Fibroblast of lung (primary cell): ENCODE measurements at regions not wholly inside any gene's neighbourhood (a gene's known extent, or its start where the extent isn't known, plus 50 kb on each side); places are given as distances from the start of the nearest gene placed in this dataset.
A peak's percentile ranks its signal among the peaks of the same experiment; 100 is the strongest.

Experiments used
- DNase-seq, 2 donors: peaks; one replicate each; pipeline versions ENCODE4 v3.0.0 to v3.0.0-alpha.2; 2010; ENCODE audit warnings: low read depth in 2 of 2
- H2AFZ ChIP-seq: 2 replicates; pipeline ENCODE4 v1.5.1; 2012; ENCODE audit warnings: low read length, control low read depth, inconsistent platforms
- H3K27ac ChIP-seq: 2 replicates; pipeline ENCODE4 v1.5.1; 2011; ENCODE audit warnings: low read length, control low read depth; ENCODE audit not compliant: insufficient read depth
- H3K27me3 ChIP-seq: 2 replicates; pipeline ENCODE4 v1.5.1; 2011; ENCODE audit warnings: mild to moderate bottlenecking, low read length; ENCODE audit not compliant: control insufficient read depth, insufficient read depth
- H3K36me3 ChIP-seq: 2 replicates; pipeline ENCODE4 v1.5.1; 2011; ENCODE audit warnings: low read length; ENCODE audit not compliant: control insufficient read depth, insufficient read depth
- H3K4me1 ChIP-seq: 2 replicates; pipeline ENCODE4 v1.5.1; 2011; ENCODE audit warnings: low read length; ENCODE audit not compliant: control insufficient read depth, insufficient read depth; ENCODE audit errors: extremely low read depth
- H3K4me2 ChIP-seq: 2 replicates; pipeline ENCODE4 v1.5.1; 2011; ENCODE audit warnings: low read length, control low read depth; ENCODE audit not compliant: insufficient read depth; ENCODE audit errors: extremely low read depth
- H3K4me3 ChIP-seq, 4 experiments: fragments of 200-600 bp in 1 of 4; sonication (generic) in 1 of 4; replicated peaks in 1 of 4; 2 replicates each; pipeline ENCODE4 v1.5.1; 2011 to 2016; ENCODE audit warnings: low read length in 4 of 4, low read depth in 3 of 4, mild to moderate bottlenecking in 3 of 4, control low read depth in 2 of 4, inconsistent platforms in 1 of 4, mixed read lengths in 1 of 4; ENCODE audit not compliant: insufficient read depth in 1 of 4; ENCODE audit errors: control extremely low read depth in 1 of 4
- H3K79me2 ChIP-seq: 2 replicates; pipeline ENCODE4 v1.5.1; 2012; ENCODE audit warnings: mild to moderate bottlenecking, low read length, inconsistent platforms; ENCODE audit not compliant: control insufficient read depth, insufficient read depth
- H3K9ac ChIP-seq: 2 replicates; pipeline ENCODE4 v1.5.1; 2011; ENCODE audit warnings: mild to moderate bottlenecking, low read length, control low read depth; ENCODE audit not compliant: insufficient read depth
- H3K9me3 ChIP-seq: 2 replicates; pipeline ENCODE4 v1.5.1; 2012; ENCODE audit warnings: low read depth, low read length; ENCODE audit not compliant: control insufficient read depth, insufficient read depth
- H4K20me1 ChIP-seq: 2 replicates; pipeline ENCODE4 v1.5.1; 2011; ENCODE audit warnings: low read length; ENCODE audit not compliant: control insufficient read depth, insufficient read depth; ENCODE audit errors: extremely low read depth
- CTCF ChIP-seq, 2 donors: IDR thresholded peaks in 1 of 2; conservative IDR thresholded peaks in 1 of 2; 1 replicate in 1 of 2; 2 replicates in 1 of 2; pipeline ENCODE4 v1.5.1; 2011 to 2012; ENCODE audit warnings: low read length in 2 of 2, control low read depth in 1 of 2, inconsistent platforms in 1 of 2, low read depth in 1 of 2, mild to moderate bottlenecking in 1 of 2
- EZH2 ChIP-seq: IDR thresholded peaks from 2 replicates; pipeline ENCODE4 v1.5.1; 2012; ENCODE audit warnings: low read length, control low read depth, mild to moderate bottlenecking; ENCODE audit errors: missing control alignments

GRCh38 chr9:81083854-81084512 lies 605.4 kb downstream of the TLE1 start:
- Histone ChIP-seq H3K9ac (no peak overlapping the region), H3K4me3 (no peak overlapping the region), H2AFZ (no peak overlapping the region), H3K4me1 (peaks cover 2% of the 10 kb centered on the region), H3K79me2 (no peaks in the 10 kb centered on the region), H3K4me2 (no peak overlapping the region), H3K27me3 (no peaks in the 10 kb centered on the region), H3K36me3 (no peaks in the 10 kb centered on the region), H3K9me3 (no peaks in the 10 kb centered on the region), H4K20me1 (no peaks in the 10 kb centered on the region), H3K27ac (no peak overlapping the region)
- peak; percentile 55 to 92 for DNase-seq
- TF ChIP-seq CTCF (conservative IDR thresholded peaks at IDR 0.05 in 1 of 2, IDR thresholded peaks at IDR 0.05 in 1 of 2; ENCODE audit: low read depth in 1 of 2, low read length in 2 of 2) (no peak), EZH2 (no peak)

- H3K27me3 ChIP-seq = no peaks in the 10 kb centered on the region
- peak; percentile 38 to 46 for DNase-seq
- H3K79me2 ChIP-seq = no peaks in the 10 kb centered on the region
- peak overlapping the region; percentile 13 for H3K27ac ChIP-seq
- TF ChIP-seq EZH2 (no peak), CTCF (conservative IDR thresholded peaks at IDR 0.05 in 1 of 2, IDR thresholded peaks at IDR 0.05 in 1 of 2; ENCODE audit: low read depth in 1 of 2, low read length in 2 of 2) (peak; percentile 14 to 42)
- peaks cover 2% of the 10 kb centered on the region for H3K4me1 ChIP-seq
- H3K4me2 ChIP-seq = no peak overlapping the region
- H3K9me3 ChIP-seq = no peaks in the 10 kb centered on the region
- H4K20me1 ChIP-seq = no peaks in the 10 kb centered on the region
- H3K36me3 ChIP-seq = no peaks in the 10 kb centered on the region
- H3K9ac ChIP-seq = no peak overlapping the region
- no peak overlapping the region for H2AFZ ChIP-seq
- H3K4me3 ChIP-seq = no peak overlapping the region
Measured at GRCh38 chr9:81083067-81083466, 606.3 kb downstream of the TLE1 start.

- Histone ChIP-seq H3K9me3 (no peaks in the 10 kb centered on the region), H2AFZ (no peak overlapping the region), H3K4me3 (no peak overlapping the region), H3K4me2 (no peak overlapping the region), H3K79me2 (no peaks in the 10 kb centered on the region), H3K9ac (no peak overlapping the region), H3K27ac (no peak overlapping the region), H4K20me1 (no peaks in the 10 kb centered on the region), H3K36me3 (no peaks in the 10 kb centered on the region), H3K4me1 (peaks cover 2% of the 10 kb centered on the region), H3K27me3 (no peaks in the 10 kb centered on the region)
- TF ChIP-seq CTCF (conservative IDR thresholded peaks at IDR 0.05 in 1 of 2, IDR thresholded peaks at IDR 0.05 in 1 of 2; ENCODE audit: low read depth in 1 of 2, low read length in 2 of 2) = no peak
- TF ChIP-seq EZH2 = no peak
- DNase-seq = peak; percentile 23 to 71
Measured at GRCh38 chr9:81082221-81082620, 607.1 kb downstream of the TLE1 start.
